GM18873 (cell line): ENCODE measurements at regions not wholly inside any gene's neighbourhood (a gene's known extent, or its start where the extent isn't known, plus 50 kb on each side); places are given as distances from the start of the nearest gene placed in this dataset.

Source experiments
- ATAC-seq: cut with Tn5 transposase; IDR thresholded peaks from one replicate; pipeline ENCODE4 v1.9.1; 2021; ENCODE audit warnings: mild to moderate bottlenecking, moderate library complexity, moderate number of reproducible peaks; ENCODE audit not compliant: unreplicated experiment, low FRiP score

GRCh38 chr20:17171746-17172280 lies 55.0 kb upstream of the PCSK2 start:
- no peak for ATAC-seq

- no peak for ATAC-seq
Observed at GRCh38 chr20:17172836-17173516, 53.9 kb upstream of the PCSK2 start.
